ENCODE measurements at regions not wholly inside any gene's neighbourhood (a gene's known extent, or its start where the extent isn't known, plus 50 kb on each side); places are given as distances from the start of the nearest gene placed in this dataset.
"Not testable (repeated sequence)": the region's sequence is repeated elsewhere in the genome, so short reads cannot be mapped to it uniquely, and the experiment has no call there.

DNA sequence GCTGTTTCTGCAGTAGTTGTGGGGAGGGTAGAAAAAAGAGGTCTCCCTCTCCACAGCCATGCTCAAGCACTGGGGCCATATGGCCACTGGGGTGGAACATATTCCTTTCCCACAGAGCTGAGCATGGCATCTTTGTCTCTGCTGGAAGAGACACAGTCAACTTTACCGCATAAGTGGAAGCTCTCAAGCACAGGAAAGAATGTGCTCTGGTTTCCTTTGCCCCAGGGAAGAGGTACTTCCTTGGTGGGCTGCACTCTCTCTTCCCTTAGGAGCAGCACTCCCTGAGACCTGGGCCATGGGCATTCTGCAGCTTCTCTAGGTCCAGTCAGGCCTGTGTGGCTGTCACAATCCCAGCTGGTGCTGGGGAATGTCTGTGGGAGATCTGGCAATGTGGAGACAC is 168.5 kb upstream of the ACTBL2 start:
- DNase-seq = no peak

DNA sequence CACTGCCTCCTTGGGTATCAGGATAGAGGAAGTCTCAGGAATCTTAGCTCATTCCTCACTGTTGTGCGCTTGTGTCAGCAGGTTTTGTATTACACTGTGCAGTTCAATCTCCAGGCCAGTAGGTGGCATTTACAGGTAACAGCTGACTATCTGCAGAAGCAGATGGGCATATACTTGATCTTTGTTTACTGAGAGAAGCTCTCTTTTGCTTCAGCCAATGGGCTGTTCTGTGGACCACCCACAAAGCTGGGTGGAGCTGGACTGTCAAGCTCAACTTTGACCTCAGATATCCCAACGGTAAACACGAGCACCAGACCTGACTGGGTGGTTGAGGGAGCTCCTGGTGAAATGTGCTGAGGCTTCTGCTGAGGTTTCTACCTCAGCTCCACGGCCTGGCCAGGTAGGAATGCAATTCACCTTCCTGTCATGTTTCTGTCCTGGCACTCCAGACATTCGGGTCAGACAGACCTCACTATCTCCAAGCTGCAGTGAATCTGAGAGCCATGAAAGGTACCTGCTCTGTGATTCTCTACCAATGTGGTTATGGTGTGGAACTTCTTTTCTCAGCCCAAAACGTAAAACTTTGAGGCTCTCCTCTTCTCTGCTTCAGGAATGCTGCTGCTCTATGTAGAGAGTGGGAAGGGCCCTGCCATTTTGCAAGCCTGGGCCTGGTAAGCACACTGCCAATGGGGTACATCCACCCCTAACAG is 167.9 kb upstream of the ACTBL2 start:
- peak; percentile 7 to 11 for DNase-seq

DNA sequence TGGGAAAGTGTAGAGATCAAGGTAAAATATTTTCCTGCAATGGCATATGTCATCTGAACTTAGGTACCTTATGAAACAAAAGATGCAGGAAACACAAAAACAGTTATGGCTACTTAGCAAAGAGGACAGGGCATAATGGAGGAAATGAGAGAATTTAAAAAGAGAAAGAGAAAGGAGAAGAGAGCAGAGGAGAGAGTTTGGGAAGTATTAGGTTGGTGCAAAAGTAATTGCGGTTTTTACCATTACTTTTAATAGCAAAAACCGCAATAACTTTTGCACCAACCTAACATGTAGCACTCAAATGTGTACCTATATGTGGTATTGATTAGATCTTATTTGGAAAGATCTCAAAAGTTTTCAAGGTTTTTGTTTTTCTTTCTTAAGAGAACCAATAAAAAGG is 160.1 kb upstream of the ACTBL2 start:
- DNase-seq = no peak

DNA sequence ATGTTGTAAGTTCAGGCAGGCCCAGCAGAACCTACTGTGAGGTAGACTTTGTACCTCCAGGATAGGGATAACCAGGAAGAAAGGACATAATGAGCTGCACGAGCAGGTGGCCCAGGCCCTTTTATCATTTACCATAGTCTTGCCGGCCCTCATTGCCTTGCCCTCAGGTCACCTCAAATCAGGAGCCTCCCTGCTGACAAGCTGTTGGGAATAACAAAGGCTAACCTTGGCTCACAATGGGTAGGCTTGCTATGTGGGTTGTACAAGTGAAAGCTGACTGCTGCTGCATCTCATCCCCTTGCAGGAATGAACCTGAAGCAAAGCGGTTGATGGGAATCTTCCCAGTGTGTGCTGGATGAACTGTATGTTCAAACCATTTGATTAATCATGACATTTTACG is 159.5 kb upstream of the ACTBL2 start:
- DNase-seq = no peak

DNA sequence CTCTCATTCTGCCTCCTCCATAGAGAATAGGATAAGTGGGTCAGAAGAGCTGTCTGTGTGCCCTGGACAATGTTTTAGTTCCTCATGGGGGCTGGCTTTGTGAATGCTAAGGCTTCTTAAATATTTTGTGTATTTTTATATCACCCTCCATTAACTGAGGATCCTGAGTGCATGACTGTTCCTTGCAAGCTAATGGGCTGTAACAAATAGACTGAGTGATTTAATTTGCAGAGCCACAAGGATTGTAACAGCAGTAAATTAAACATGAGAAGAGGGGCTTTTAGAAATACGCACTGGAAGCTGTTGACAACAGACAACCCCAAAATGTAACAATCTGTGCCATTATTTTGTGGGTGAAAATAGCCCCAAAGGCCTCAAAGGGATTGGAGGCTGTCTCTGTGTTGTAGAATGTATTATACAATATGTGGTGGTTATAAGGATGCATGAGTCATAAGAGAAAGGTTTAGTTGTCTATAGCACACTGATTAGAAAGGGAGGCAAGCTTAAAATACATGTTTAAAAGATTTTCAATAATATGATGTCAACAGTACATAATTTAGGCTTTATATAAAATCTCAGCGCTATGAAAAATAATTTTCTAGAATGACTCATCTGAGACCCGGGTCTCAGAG is 152.7 kb upstream of the ACTBL2 start:
- DNase-seq = no peak

DNA sequence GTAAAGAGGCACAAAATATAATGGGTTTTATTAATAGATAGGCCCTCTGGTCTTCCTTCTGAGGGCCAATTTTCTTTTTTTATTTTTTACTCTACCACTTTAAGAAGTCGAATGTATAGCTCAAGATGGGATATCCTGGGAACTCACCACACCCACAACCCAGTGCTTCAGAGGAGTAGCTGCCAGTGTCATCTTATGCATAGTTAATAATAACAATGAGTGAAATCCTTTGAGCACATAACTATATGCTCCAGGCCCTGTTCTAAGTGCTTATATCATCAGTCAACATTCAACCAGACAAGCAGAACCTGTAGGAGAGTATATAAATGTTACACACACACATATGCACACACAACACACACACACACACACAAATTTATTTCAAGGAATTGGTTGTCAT is 150.3 kb upstream of the ACTBL2 start:
- DNase-seq = no peak

DNA sequence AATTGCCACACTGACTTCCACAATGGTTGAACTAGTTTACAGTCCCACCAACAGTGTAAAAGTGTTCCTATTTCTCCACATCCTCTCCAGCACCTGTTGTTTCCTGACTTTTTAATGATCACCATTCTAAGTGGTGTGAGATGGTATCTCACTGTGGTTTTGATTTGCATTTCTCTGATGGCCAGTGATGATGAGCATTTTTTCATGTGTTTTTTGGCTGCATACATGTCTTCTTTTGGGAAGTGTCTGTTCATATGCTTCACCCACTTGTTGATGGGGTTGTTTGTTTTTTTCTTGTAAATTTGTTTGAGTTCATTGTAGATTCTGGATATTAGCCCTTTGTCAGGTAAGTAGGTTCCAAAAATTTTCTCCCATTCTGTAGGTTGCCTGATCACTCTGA is 148.5 kb upstream of the ACTBL2 start:
- DNase-seq = not testable (repeated sequence)

DNA sequence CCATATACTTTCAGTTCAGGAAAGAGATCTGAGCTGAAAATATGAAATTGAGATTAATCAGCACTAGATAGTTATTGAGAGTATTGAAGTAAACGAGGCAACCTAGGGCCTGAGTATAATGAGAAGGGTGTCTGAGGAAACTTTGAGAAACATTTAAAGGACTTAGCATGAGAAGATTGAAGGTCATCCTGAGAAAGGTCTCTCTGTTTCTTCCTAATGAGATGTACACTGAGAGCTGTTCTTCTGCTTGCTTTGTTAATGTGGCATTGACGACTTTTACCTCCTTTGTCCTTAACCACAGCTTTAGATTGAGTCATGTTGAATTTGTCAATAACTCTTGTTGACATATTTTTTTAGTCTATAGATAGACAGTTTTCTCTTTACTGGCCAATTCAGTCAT is 145.1 kb upstream of the ACTBL2 start:
- DNase-seq = no peak

DNA sequence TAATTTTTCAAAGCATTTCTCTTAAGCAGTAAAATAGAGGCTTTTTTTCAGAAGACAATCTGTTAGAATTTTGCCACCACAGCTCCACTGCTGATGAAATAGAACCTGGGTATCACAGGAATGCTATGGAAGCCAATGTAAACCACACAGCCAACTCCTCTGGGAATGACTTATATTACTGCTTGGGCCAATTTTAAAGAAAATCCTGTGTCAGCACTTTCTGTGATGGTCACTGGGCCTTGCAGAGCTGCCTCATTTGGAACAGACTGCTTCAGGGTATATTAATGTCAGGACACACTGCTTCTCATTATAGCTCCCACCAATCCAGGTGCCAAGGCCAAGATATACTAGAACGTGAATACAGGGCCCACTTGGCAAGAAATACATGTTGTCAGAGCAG is 144.1 kb upstream of the ACTBL2 start:
- no peak for DNase-seq

DNA sequence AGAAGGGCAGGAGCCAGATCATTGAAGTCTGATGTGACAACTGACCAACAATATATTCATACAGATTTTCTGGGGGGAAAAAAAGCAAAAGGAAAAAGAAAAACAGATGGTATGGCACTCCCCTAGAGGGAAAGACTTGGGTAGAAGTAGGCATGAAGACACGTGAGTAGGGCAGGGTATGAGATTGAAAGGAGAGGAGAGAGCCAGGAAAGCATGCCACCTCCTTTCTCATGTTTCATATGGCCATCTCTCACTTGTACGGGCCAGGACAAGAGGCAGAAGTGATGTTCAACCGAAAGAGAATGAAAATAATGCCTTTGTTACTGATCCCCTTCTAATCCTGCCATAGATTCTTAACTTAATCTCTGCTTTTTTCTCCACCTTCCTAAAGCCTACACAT is 139.0 kb upstream of the ACTBL2 start:
- DNase-seq = no peak

DNA sequence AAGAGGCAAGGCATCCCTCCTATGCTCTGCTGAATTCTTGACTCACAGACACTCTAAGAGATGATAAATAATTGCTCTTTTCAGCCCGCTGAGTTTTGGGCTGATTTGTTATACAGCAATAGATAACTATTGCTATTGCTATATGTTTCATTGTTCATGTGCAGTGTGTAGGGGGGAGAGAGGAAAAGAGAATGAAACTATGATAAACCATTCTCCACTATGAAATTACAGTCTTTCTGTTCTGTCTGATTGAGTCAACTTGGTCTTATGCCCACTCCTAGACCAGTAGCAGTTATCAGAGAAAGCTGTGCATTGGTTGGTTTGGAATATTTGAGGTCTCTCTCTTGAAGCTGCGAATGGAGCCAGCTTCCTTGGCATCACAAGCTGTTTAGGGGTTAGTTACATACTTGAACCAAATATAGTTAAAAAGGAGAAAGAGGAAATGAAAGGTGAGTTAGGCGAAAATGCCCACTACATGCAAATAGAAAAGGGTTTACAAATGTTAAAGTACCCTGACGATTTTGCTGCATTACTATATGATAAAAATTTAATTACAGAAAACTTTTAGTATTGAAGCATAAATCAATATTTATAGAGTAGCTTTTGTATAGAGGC is 136.3 kb upstream of the ACTBL2 start:
- no peak for DNase-seq

DNA sequence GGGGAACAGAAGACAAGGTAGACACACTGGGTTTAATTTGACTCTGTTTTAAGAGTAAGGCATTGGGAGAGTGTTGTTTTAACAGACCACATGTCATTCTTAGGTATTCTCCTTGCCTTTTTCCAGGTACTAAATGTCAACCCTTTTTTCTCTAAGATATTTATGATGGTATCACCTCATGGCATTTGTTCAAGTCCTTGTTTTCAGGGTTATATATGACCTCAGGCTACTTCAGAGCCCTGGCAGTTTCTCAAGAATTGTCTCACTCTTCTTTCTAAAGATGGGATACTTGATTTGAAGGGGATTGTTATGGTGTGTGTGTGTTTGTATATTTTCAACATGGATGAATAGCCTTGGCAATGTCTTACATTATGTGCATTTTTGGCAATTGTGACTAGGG is 131.1 kb upstream of the ACTBL2 start:
- DNase-seq = no peak

DNA sequence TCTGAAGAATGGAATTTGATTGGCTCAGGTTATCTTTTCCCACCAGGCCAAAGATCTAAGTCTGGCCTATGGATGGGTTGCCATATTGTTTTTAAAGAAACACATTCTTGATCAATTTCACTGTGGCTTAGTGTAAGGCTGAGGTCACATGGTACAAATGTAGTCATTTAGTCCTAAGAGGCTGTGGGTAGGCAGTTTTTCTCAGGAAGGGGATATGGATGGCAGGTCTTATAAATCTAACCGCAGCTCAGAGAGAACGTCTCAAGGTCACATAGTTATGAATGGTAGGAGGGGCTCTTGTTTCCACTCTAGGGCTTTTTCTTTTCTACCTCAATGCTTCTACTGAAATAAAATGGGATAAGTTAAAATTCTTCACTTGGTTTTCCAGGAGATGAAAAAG is 128.6 kb upstream of the ACTBL2 start:
- no peak for DNase-seq

DNA sequence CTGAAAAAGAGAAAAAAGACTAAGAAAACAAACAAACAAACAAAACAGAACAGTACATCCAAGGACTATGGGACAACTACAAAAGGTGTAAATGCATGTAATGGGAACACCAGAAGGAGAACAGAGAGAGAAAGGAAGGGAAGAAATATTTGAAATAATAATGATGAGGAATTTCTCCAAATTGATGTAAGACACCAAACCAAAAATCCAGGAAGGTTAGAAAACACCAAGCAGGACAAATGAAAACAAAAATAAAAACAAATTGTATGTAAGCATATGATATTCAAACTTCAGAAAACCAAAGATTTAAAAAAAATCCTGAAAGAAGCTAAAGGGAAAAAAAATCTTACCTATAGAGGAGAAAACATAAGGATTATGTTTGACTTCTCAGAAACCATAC is 125.9 kb upstream of the ACTBL2 start:
- no peak for DNase-seq

DNA sequence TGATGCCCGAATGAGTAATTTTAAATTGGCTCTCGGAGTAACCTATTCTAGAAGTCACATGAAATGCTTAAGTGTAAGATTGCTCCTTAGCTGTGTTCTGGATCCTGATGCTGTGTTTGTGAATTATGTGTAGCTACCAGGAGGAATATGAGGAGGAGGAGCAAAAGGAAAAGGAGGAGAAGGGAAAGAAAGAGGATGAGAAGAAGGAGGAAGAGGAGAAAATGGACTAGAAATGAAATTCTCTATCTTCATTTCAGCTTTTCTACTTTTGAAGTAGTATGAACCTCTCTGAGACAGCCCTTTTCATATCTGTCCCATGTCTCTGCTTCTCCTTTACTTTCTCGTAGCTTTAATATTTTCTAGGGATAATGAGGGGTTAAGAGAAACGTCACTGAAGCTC is 119.4 kb upstream of the ACTBL2 start:
- DNase-seq = no peak

DNA sequence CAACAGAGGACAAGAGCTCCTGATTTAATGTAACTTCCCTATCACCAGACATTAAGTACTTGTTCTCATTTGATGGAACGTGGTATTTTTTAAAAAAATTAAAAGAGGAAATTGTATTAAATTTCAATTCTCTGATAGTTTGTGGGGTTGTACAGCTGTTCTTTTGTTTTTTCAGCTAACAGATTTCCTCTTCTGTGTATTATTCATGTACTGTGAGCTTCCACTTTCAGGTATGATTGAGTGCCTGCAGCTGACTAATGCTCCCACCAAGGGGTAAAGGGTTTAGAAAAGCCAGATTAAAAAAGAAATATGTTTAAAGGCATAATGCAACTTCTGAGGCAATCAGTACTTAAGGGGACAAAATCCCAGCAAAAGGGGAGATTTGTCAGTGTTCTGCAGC is 117.7 kb upstream of the ACTBL2 start:
- DNase-seq = no peak

DNA sequence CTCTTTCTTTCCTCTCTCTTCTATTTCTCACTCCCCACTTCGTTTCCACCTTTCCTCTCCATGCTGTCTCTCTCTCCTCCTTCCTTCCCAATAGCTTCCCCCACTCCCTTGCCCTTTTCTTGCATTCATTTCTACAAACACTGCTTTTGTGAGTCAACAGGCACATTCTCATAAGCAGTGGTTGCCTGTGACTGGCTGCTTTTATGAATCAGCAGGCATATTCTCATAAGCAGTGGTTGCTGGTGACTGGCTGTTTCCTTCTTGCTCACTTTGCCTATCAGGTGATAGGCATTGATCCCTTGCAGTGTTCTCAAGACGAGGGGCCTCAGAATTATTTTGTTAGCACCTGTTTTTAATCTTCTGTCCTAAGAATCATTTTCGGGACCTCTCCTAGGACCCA is 116.1 kb upstream of the ACTBL2 start:
- DNase-seq = peak; percentile 15 to 25

DNA sequence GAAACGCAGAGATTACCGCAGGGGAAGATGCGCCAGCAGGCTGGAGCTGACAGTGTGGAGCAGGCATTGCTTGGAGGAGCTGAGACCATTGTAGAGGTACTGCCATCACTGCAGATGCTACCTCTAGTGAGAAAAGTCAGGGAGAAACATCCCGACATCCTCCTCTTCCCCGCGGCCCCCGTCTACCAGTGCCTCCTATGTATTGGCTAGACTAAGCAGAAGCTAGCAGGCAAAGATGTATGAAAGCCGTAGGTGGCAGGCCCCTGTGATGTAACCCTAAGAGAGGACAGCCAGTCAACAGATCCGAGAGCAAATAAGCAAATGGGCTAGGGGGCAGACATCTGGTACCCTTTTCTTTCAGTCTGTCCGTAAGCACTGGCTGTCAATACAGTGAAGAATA is 115.5 kb upstream of the ACTBL2 start:
- DNase-seq = no peak

DNA sequence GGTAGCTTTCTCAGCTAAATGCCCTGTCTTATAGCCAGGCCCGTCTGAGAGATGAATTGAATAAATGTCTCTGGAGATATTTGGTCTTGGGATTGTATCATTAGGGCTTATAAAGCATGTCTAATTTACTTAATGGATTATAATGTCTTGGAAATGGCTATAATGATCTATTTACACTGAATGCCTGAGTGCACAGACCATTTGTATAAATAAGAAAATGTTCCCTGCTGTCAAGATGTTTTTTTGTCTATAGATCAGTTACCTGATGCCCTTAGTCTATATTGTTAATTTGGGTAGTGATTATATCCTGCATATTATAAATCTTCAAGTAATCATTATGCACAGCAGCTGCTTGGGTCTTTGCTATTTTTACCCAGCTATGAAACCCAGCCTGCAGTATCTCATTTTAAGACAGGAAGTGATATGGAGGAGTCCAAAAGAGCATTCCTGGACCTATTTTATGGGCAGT is 112.9 kb upstream of the ACTBL2 start:
- no peak for DNase-seq

DNA sequence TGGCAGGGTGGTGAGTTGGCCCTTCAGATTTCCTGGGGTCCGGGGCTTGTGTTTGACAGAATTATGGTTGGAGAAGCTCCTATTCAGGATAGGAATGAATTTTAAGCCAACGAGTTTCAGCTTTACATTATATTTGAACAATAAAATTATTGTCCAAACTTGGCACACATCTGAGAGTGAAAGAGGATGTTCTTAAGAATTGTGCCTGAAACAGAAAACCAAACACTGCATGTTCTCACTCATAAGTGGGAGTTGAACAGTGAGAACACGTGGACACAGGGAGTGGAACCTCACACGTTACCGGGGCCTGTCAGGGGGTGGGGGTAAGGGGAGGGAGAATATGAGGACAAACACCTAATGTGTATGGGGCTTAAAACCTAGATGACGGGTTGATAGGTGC is 111.8 kb upstream of the ACTBL2 start:
- DNase-seq = no peak

DNA sequence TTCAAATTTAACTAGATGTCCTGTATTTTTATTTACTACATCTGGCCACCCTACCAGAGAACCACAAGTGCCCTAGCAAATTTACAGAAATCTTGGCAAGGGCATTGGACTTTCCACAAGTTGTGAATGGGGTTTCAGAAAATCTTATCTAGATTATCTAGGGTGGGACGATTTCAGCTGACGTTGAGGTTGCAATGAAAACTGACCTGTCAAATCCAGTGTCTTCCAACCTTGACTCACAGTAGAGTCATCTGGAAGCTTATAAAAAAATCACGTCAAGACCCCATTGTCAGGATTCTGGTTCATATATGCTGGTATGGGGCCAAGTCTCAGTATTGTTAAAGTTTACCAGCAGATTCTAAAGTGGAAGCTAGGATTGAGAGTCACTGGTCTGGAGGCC is 109.6 kb upstream of the ACTBL2 start:
- DNase-seq = no peak

DNA sequence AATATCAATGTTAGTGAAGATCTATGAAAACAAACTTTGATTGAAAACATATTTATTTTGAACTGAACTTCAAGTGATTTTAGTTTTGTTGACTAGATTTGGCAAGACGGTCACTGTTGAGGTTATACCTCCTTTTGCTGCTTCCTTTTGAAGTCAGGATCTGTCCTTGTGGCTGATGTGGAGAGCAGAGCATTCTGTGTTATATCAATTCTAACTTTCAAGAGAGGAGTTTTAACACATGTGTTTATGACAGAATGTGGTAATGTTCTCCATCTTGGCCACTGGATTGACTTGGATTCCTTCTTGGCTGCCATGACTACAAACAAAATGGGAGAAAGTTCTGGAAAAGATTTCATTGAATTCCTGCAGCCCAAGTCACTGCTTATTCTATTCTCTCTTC is 104.0 kb upstream of the ACTBL2 start:
- DNase-seq = no peak

DNA sequence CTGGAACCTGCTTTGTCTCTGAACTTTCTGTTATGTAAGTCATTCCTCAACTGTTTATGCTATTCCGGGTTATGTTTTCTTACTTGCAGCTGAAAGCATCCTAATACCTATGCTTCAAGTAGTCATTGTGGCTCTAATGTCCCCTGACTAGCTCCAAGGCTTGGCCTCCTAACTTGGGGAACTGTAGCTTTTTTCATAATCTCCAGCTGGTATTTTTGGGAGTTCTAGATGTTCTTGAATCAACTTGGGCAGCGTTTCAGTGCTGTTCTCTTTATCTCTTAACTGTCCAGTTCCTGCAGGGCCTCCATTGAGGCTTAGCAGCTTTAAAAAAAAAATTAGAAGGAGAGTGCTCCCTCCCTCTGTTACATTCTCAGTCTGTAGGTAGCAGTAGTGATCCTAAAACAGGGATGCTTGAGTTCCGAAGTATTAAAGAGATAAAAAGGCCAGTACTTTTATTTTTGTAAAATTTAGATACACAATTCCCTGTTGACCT is 100.0 kb upstream of the ACTBL2 start:
- no peak for DNase-seq

DNA sequence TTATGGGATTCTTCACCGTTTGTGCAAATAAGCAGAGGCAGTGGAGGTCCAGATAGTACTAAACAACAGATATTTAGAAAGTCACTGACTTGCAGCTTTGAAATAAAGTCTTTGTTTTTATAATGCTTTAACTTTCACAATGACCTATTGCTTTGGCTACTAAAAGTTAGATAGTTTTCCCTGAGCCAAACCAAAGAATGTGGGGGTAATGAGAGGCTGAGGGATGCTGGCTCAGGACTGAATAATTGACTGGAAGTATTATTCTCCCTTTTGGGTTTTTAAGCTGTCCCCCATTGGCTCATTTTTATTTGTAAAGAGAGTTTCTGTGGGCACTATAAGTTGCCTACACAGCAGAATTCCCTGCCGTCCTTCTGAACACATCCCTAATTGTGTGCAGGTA is 99.2 kb upstream of the ACTBL2 start:
- no peak for DNase-seq

Measured in activated CD4-positive, alpha-beta T cell treated with anti-CD3 and anti-CD28 coated beads, Interleukin-2, amount 50 U/mL, for 48 hours (primary cell).